ENCODE measurements at regions not wholly inside any gene's neighbourhood (a gene's known extent, or its start where the extent isn't known, plus 50 kb on each side); places are given as distances from the start of the nearest gene placed in this dataset.

- Histone ChIP-seq H3K4me2 (no peak overlapping the region), H3K4me3 (IDR thresholded peaks at IDR 0.05; ENCODE audit: insufficient read depth, low read depth, low read length) (no peak overlapping the region), H3K27me3 (ENCODE audit: insufficient read depth, low read depth) (no peaks in the 10 kb centered on the region), H4K20me1 (ENCODE audit: insufficient read depth) (no peaks in the 10 kb centered on the region), H3K36me3 (ENCODE audit: insufficient read depth) (no peaks in the 10 kb centered on the region), H3K79me2 (ENCODE audit: insufficient read depth, low read depth) (no peaks in the 10 kb centered on the region), H2AFZ (ENCODE audit: low read depth) (no peak overlapping the region), H3K4me1 (ENCODE audit: low read depth, poor library complexity, severe bottlenecking) (no peaks in the 10 kb centered on the region), H3K27ac (no peak overlapping the region), H3K9ac (no peak overlapping the region)
- TF ChIP-seq CTCF (conservative IDR thresholded peaks at IDR 0.05; ENCODE audit: low read depth, low read length) = no peak
Measured at GRCh38 chrX:140389331-140389730, 115.5 kb downstream of the SOX3 start.

GRCh38 chrX:140362861-140363260, 142.0 kb downstream of the SOX3 start:
- Histone ChIP-seq H3K36me3 (ENCODE audit: insufficient read depth) (no peaks in the 10 kb centered on the region), H3K27me3 (ENCODE audit: insufficient read depth, low read depth) (no peaks in the 10 kb centered on the region), H3K27ac (no peak overlapping the region), H3K4me2 (no peak overlapping the region), H2AFZ (ENCODE audit: low read depth) (no peak overlapping the region), H3K79me2 (ENCODE audit: insufficient read depth, low read depth) (no peaks in the 10 kb centered on the region), H3K4me1 (ENCODE audit: low read depth, poor library complexity, severe bottlenecking) (peaks cover 4% of the 10 kb centered on the region), H4K20me1 (ENCODE audit: insufficient read depth) (no peaks in the 10 kb centered on the region), H3K4me3 (IDR thresholded peaks at IDR 0.05; ENCODE audit: insufficient read depth, low read depth, low read length) (no peak overlapping the region), H3K9ac (no peak overlapping the region)
- no peak for TF ChIP-seq CTCF (conservative IDR thresholded peaks at IDR 0.05; ENCODE audit: low read depth, low read length)

- no peaks in the 10 kb centered on the region for H3K27me3 ChIP-seq (ENCODE audit: insufficient read depth, low read depth)
- no peak overlapping the region for H3K9ac ChIP-seq
- H3K27ac ChIP-seq = no peak overlapping the region
- H3K4me3 ChIP-seq (IDR thresholded peaks at IDR 0.05; ENCODE audit: insufficient read depth, low read depth, low read length) = no peak overlapping the region
- no peaks in the 10 kb centered on the region for H4K20me1 ChIP-seq (ENCODE audit: insufficient read depth)
- no peak overlapping the region for H2AFZ ChIP-seq (ENCODE audit: low read depth)
- no peak for TF ChIP-seq CTCF (conservative IDR thresholded peaks at IDR 0.05; ENCODE audit: low read depth, low read length)
- no peak overlapping the region for H3K4me2 ChIP-seq
- no peaks in the 10 kb centered on the region for H3K79me2 ChIP-seq (ENCODE audit: insufficient read depth, low read depth)
- peaks cover 4% of the 10 kb centered on the region for H3K4me1 ChIP-seq (ENCODE audit: low read depth, poor library complexity, severe bottlenecking)
- no peaks in the 10 kb centered on the region for H3K36me3 ChIP-seq (ENCODE audit: insufficient read depth)
Measured at GRCh38 chrX:140360924-140361323, 143.9 kb downstream of the SOX3 start.

GRCh38 chrX:140360284-140360683, 144.6 kb downstream of the SOX3 start:
- Histone ChIP-seq H3K9ac (no peak overlapping the region), H3K36me3 (ENCODE audit: insufficient read depth) (no peaks in the 10 kb centered on the region), H2AFZ (ENCODE audit: low read depth) (no peak overlapping the region), H3K79me2 (ENCODE audit: insufficient read depth, low read depth) (no peaks in the 10 kb centered on the region), H3K27ac (no peak overlapping the region), H3K27me3 (ENCODE audit: insufficient read depth, low read depth) (no peaks in the 10 kb centered on the region), H3K4me3 (IDR thresholded peaks at IDR 0.05; ENCODE audit: insufficient read depth, low read depth, low read length) (no peak overlapping the region), H3K4me2 (no peak overlapping the region), H4K20me1 (ENCODE audit: insufficient read depth) (no peaks in the 10 kb centered on the region), H3K4me1 (ENCODE audit: low read depth, poor library complexity, severe bottlenecking) (peaks cover 4% of the 10 kb centered on the region)
- TF ChIP-seq CTCF (conservative IDR thresholded peaks at IDR 0.05; ENCODE audit: low read depth, low read length) = no peak

GRCh38 chrX:140355922-140356321, 148.9 kb downstream of the SOX3 start:
- H3K4me3 ChIP-seq (IDR thresholded peaks at IDR 0.05; ENCODE audit: insufficient read depth, low read depth, low read length) = no peak overlapping the region
- no peaks in the 10 kb centered on the region for H3K79me2 ChIP-seq (ENCODE audit: insufficient read depth, low read depth)
- no peak overlapping the region for H2AFZ ChIP-seq (ENCODE audit: low read depth)
- H3K27ac ChIP-seq = no peak overlapping the region
- H3K27me3 ChIP-seq (ENCODE audit: insufficient read depth, low read depth) = no peaks in the 10 kb centered on the region
- no peaks in the 10 kb centered on the region for H3K4me1 ChIP-seq (ENCODE audit: low read depth, poor library complexity, severe bottlenecking)
- H3K4me2 ChIP-seq = no peak overlapping the region
- no peak overlapping the region for H3K9ac ChIP-seq
- no peak for TF ChIP-seq CTCF (conservative IDR thresholded peaks at IDR 0.05; ENCODE audit: low read depth, low read length)
- H4K20me1 ChIP-seq (ENCODE audit: insufficient read depth) = no peaks in the 10 kb centered on the region
- H3K36me3 ChIP-seq (ENCODE audit: insufficient read depth) = no peaks in the 10 kb centered on the region

Measured in KMS-11 (cell line).